ENCODE measurements at regions not wholly inside any gene's neighbourhood (a gene's known extent, or its start where the extent isn't known, plus 50 kb on each side); places are given as distances from the start of the nearest gene placed in this dataset.

DNA sequence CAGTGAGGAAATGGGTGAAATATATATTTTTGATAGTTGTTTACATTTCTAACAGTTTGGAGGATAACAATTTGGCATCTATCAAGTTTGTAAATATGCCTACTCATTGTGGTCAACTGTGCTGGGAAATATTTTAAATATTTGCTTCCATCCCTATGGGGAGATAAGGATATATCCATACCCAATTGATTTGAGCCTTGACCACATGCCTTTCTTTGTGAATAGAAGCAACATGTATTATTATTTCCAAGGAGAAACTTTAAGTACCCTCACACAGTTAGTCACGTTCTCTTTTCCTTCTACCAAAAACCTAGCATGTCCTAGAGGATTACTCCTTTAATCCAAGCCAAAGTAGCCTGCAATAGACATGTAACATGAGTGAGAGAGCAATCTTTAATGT, 245.4 kb upstream of the CBLB start:
- TF ChIP-seq, protein P1, sequence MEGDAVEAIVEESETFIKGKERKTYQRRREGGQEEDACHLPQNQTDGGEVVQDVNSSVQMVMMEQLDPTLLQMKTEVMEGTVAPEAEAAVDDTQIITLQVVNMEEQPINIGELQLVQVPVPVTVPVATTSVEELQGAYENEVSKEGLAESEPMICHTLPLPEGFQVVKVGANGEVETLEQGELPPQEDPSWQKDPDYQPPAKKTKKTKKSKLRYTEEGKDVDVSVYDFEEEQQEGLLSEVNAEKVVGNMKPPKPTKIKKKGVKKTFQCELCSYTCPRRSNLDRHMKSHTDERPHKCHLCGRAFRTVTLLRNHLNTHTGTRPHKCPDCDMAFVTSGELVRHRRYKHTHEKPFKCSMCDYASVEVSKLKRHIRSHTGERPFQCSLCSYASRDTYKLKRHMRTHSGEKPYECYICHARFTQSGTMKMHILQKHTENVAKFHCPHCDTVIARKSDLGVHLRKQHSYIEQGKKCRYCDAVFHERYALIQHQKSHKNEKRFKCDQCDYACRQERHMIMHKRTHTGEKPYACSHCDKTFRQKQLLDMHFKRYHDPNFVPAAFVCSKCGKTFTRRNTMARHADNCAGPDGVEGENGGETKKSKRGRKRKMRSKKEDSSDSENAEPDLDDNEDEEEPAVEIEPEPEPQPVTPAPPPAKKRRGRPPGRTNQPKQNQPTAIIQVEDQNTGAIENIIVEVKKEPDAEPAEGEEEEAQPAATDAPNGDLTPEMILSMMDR (IDR thresholded peaks at IDR 0.05): no peak
- no peak for TF ChIP-seq POLR2A (IDR thresholded peaks at IDR 0.05)

All from uterus (tissue), 2 donors.